Stomach (tissue), 8 donors: ENCODE measurements at regions not wholly inside any gene's neighbourhood (a gene's known extent, or its start where the extent isn't known, plus 50 kb on each side); places are given as distances from the start of the nearest gene placed in this dataset.

Experiments
- DNase-seq, 2 donors: peaks; one replicate each; pipeline versions ENCODE4 v3.0.0 to v3.0.0-alpha.2; 2013 to 2019
- H3K27ac ChIP-seq, 5 donors: fragments of 200-600 bp in 4 of 5; sonication (generic) in 4 of 5; one replicate each; pipeline ENCODE4 v1.5.1; 2013 to 2019; ENCODE audit warnings: mild to moderate bottlenecking in 1 of 5, moderate library complexity in 1 of 5
- H3K27me3 ChIP-seq, 3 donors: fragments of 200-600 bp; sonication (generic); one replicate each; pipeline ENCODE4 v1.5.1; 2017 to 2019; ENCODE audit warnings: mixed run types in 1 of 3
- H3K36me3 ChIP-seq, 4 donors: fragments of 200-600 bp; sonication (generic); 1 replicate in 3 of 4; 2 replicates in 1 of 4; pipeline ENCODE4 v1.5.1; 2016 to 2019
- H3K4me1 ChIP-seq, 4 donors: fragments of 200-600 bp; sonication (generic); one replicate each; pipeline ENCODE4 v1.5.1; 2016 to 2019
- H3K4me3 ChIP-seq, 4 donors: fragments of 200-600 bp; sonication (generic) in 3 of 4; one replicate each; pipeline ENCODE4 v1.5.1; 2016 to 2019; ENCODE audit warnings: mild to moderate bottlenecking in 1 of 4
- H3K9me3 ChIP-seq, 4 donors: fragments of 200-600 bp; sonication (generic); one replicate each; pipeline ENCODE4 v1.5.1; 2016 to 2019
- CTCF ChIP-seq, 7 experiments: fragments of 450-650 bp in 4 of 7; fragments of 200-600 bp in 3 of 7; sonication (generic) in 3 of 7; IDR thresholded peaks; one replicate each; pipeline ENCODE4 v1.5.1; 2016 to 2019; ENCODE audit warnings: antibody characterized with exemption in 7 of 7, control low read depth in 2 of 7, mild to moderate bottlenecking in 1 of 7
- EP300 ChIP-seq: sonication (generic); formaldehyde crosslinking; IDR thresholded peaks from one replicate; pipeline ENCODE4 v1.6.1; 2017; ENCODE audit warnings: antibody characterized with exemption
- POLR2A ChIP-seq, 4 donors: fragments of 450-650 bp; IDR thresholded peaks; one replicate each; pipeline ENCODE4 v1.6.1; 2016; ENCODE audit warnings: antibody characterized with exemption in 4 of 4, control low read depth in 2 of 4, mild to moderate bottlenecking in 1 of 4, moderate library complexity in 1 of 4
- POLR2AphosphoS5 ChIP-seq, 3 donors: sonication (generic); formaldehyde crosslinking; IDR thresholded peaks; one replicate each; pipeline ENCODE4 v1.6.1; 2016; ENCODE audit warnings: antibody characterized with exemption in 3 of 3
- WGBS, 5 donors: extraction: QIAGEN DNeasy Blood & Tissue Kit in 3 of 5; methylation state at CpG; one replicate each; pipeline versions ENCODE4 v1.1.5 to v1.1.7; 2013 to 2018; 5-methylcytosine and 5-hydroxymethylcytosine counted together
- intact Hi-C: fragments of 100-400 bp; cut with DNase I; formaldehyde crosslinking; loops from one replicate; pipeline ENCODE4 v1.15.1; 2023; ENCODE audit warnings: low total_unique reads
- donor health status: healthy with polysubstance abuse.
- donor health status: Bipolar disorder and iron deficiency.
- donor health status: healthy.

- no peak overlapping the region for H3K4me3 ChIP-seq
- WGBS, 5 donors: 79 to 88% (median 85%) methylated on average over 21 of the region's 21 CpGs
- TF ChIP-seq POLR2A (IDR thresholded peaks at IDR 0.05) (no peak), EP300 (no peak), CTCF (IDR thresholded peaks at IDR 0.05) (no peak), POLR2AphosphoS5 (IDR thresholded peaks at IDR 0.05) (no peak)
- peaks cover 0 to 12% (median 0%) of the 10 kb centered on the region in 4 donors for H3K4me1 ChIP-seq
- H3K27me3 ChIP-seq: no peaks in the 10 kb centered on the region
- H3K27ac ChIP-seq: peak overlapping the region in 1 of 5 donors; percentile 24
- intact Hi-C loops: loop anchor here (10.0 kb wide), 1 partner anchor 201 kb away; the partner anchor contains the start of genes MPHOSPH9 and MTRFR
- H3K9me3 ChIP-seq: no peaks in the 10 kb centered on the region
- H3K36me3 ChIP-seq: peaks cover 0 to 48% (median 39%) of the 10 kb centered on the region in 4 donors
- no peak for DNase-seq
Observed at GRCh38 chr12:123034022-123034541, 53.6 kb downstream of the ARL6IP4 start.

- no peak for DNase-seq
- no peak overlapping the region for H3K27ac ChIP-seq
- H3K4me3 ChIP-seq: no peak overlapping the region
- H3K4me1 ChIP-seq: peaks cover 0 to 12% (median 0%) of the 10 kb centered on the region in 4 donors
- H3K36me3 ChIP-seq: peaks cover 0 to 48% (median 39%) of the 10 kb centered on the region in 4 donors
- intact Hi-C loops: loop anchor here (10.0 kb wide), 1 partner anchor 201 kb away; the partner anchor contains the start of genes MPHOSPH9 and MTRFR
- H3K27me3 ChIP-seq: no peaks in the 10 kb centered on the region
- WGBS, 5 donors: 89 to 95% (median 93%) methylated on average over 3 of the region's 3 CpGs
- no peaks in the 10 kb centered on the region for H3K9me3 ChIP-seq
- no peak for TF ChIP-seq EP300
- no peak for TF ChIP-seq CTCF (IDR thresholded peaks at IDR 0.05)
- TF ChIP-seq POLR2A (IDR thresholded peaks at IDR 0.05): no peak
- TF ChIP-seq POLR2AphosphoS5 (IDR thresholded peaks at IDR 0.05): no peak
Observed at GRCh38 chr12:123033392-123034021, 53.0 kb downstream of the ARL6IP4 start.

GRCh38 chr12:123032736-123033391 is 52.4 kb downstream of the ARL6IP4 start:
- intact Hi-C loops: loop anchor here (10.0 kb wide), 1 partner anchor 202 kb away; the partner anchor contains the start of genes MPHOSPH9 and MTRFR
- H3K4me1 ChIP-seq: peaks cover 0 to 12% (median 0%) of the 10 kb centered on the region in 4 donors
- H3K36me3 ChIP-seq: peaks cover 3 to 53% (median 43%) of the 10 kb centered on the region in 4 donors
- no peaks in the 10 kb centered on the region for H3K27me3 ChIP-seq
- WGBS, 5 donors: 79 to 90% (median 88%) methylated on average over 8 of the region's 8 CpGs
- no peak overlapping the region for H3K27ac ChIP-seq
- H3K4me3 ChIP-seq: no peak overlapping the region
- no peaks in the 10 kb centered on the region for H3K9me3 ChIP-seq
- DNase-seq: no peak
- TF ChIP-seq POLR2A (IDR thresholded peaks at IDR 0.05) (no peak), POLR2AphosphoS5 (IDR thresholded peaks at IDR 0.05) (no peak), CTCF (IDR thresholded peaks at IDR 0.05) (no peak), EP300 (no peak)
